K562 (cell line): ENCODE measurements at regions not wholly inside any gene's neighbourhood (a gene's known extent, or its start where the extent isn't known, plus 50 kb on each side); places are given as distances from the start of the nearest gene placed in this dataset.

Source experiments
- ATAC-seq: fragments of 200-7000 bp; cut with Tn5 transposase; 3 replicates; pipeline ENCODE4 v1.9.1; 2020; ENCODE audit warnings: moderate library complexity
- BruUV-seq: library from RNA; stranded (reverse); fragments of 400-500 nt; replicated peaks from 2 replicates; lab custom pipeline; 2021; lab: Mats Ljungman, UMichigan
- CTCF ChIA-PET: fragments of 300-600 bp; formaldehyde crosslinking; extraction: SDS; loops from one replicate; lab custom pipeline; 2021; ENCODE audit warnings: low intra/inter-chr PET ratio; lab: Yijun Ruan, JAX
- POLR2A ChIA-PET: fragments of 300-600, 350-650 bp; sonication (Branson Sonifier 250); formaldehyde crosslinking; extraction: SDS; loops from one replicate; lab custom pipeline; 2021; ENCODE audit warnings: antibody characterized with exemption, inconsistent platforms; lab: Yijun Ruan, JAX
- DNase-seq, 4 experiments: peaks; one replicate each; pipeline versions ENCODE4 v3.0.0 to v3.0.0-alpha.2; 2011 to 2018; ENCODE audit warnings: low spot score in 3 of 4, mixed read lengths in 3 of 4; ENCODE audit errors: extremely low read depth in 1 of 4
- FAIRE-seq: peaks from 2 replicates; lab custom pipeline; 2011; peaks lifted over from hg19 to GRCh38; lab: Jason Lieb, UNC
- H2AFZ ChIP-seq: 2 replicates; pipeline ENCODE4 v1.6.0; 2011; ENCODE audit warnings: low read depth, low read length, control low read depth, inconsistent platforms
- H3K27ac ChIP-seq: fragments of 200-600 bp; 3 replicates; pipeline ENCODE4 v1.8.0; 2011; ENCODE audit warnings: low read depth, mild to moderate bottlenecking, control low read depth, inconsistent platforms, low read length, moderate library complexity, mixed read lengths; ENCODE audit errors: extremely low read depth
- H3K27me3 ChIP-seq, 2 experiments: fragments of 300-600 bp in 1 of 2; 2 replicates in 1 of 2; 3 replicates in 1 of 2; pipeline versions ENCODE4 v1.6.0 to v1.8.0; 2011; ENCODE audit warnings: inconsistent platforms in 2 of 2, low read length in 2 of 2, mild to moderate bottlenecking in 1 of 2, mixed read lengths in 1 of 2, moderate library complexity in 1 of 2; ENCODE audit not compliant: control insufficient read depth in 2 of 2, insufficient read depth in 2 of 2
- H3K36me3 ChIP-seq: fragments of 300-600 bp; 3 replicates; pipeline ENCODE4 v1.8.0; 2011; ENCODE audit warnings: mild to moderate bottlenecking, low read length, inconsistent platforms; ENCODE audit not compliant: control insufficient read depth, insufficient read depth
- H3K4me1 ChIP-seq, 2 experiments: fragments of 200-600 bp in 1 of 2; replicated peaks in 1 of 2; 2 replicates in 1 of 2; 3 replicates in 1 of 2; pipeline versions ENCODE4 v1.5.1 to v1.8.0; 2011; ENCODE audit warnings: inconsistent platforms in 2 of 2, low read length in 2 of 2, mild to moderate bottlenecking in 1 of 2, mixed read lengths in 1 of 2, moderate library complexity in 1 of 2; ENCODE audit not compliant: control insufficient read depth in 2 of 2, insufficient read depth in 2 of 2
- H3K4me2 ChIP-seq: 2 replicates; pipeline ENCODE4 v1.6.1; 2011; ENCODE audit warnings: low read length, control low read depth, inconsistent platforms, mixed read lengths; ENCODE audit not compliant: insufficient read depth
- H3K4me3 ChIP-seq: fragments of 200-600 bp; sonication (generic), shearing (Covaris generic); 2 replicates; pipeline ENCODE4 v1.5.1; 2016; ENCODE audit warnings: control low read depth, inconsistent platforms
- H3K79me2 ChIP-seq: fragments of 200-600 bp; 3 replicates; pipeline ENCODE4 v1.8.0; 2011; ENCODE audit warnings: low read length, inconsistent platforms; ENCODE audit not compliant: control insufficient read depth, insufficient read depth
- H3K9ac ChIP-seq, 2 experiments: 2 replicates each; pipeline versions ENCODE4 v1.6.0 to v1.6.1; 2011; ENCODE audit warnings: low read depth in 2 of 2, low read length in 2 of 2, control low read depth in 1 of 2, inconsistent platforms in 1 of 2, mild to moderate bottlenecking in 1 of 2, mixed read lengths in 1 of 2; ENCODE audit not compliant: insufficient read depth in 1 of 2
- H3K9me1 ChIP-seq: one replicate; pipeline ENCODE4 v1.6.0; 2011; ENCODE audit warnings: inconsistent platforms, mild to moderate bottlenecking, low read length, moderate library complexity; ENCODE audit not compliant: control insufficient read depth, insufficient read depth
- H3K9me3 ChIP-seq: replicated peaks from 2 replicates; pipeline ENCODE4 v1.5.1; 2011; ENCODE audit warnings: low read depth, low read length, inconsistent platforms; ENCODE audit not compliant: control insufficient read depth, insufficient read depth
- H4K20me1 ChIP-seq: replicated peaks from 2 replicates; pipeline ENCODE4 v1.6.1; 2011; ENCODE audit warnings: low read length, inconsistent platforms, mixed read lengths; ENCODE audit not compliant: control insufficient read depth, insufficient read depth
- CBFB ChIP-seq: sonication (generic); formaldehyde crosslinking; IDR thresholded peaks from 2 replicates; pipeline ENCODE4 v1.4.0; 2020; ENCODE audit warnings: mild to moderate bottlenecking, missing genetic modification reagents
- DDX20 ChIP-seq: fragments of 450-650 bp; IDR thresholded peaks from 2 replicates; pipeline ENCODE4 v1.6.1; 2016; ENCODE audit warnings: missing genetic modification characterization, low read depth, mild to moderate bottlenecking, missing compliant biosample characterization, moderate library complexity
- HMG20B ChIP-seq: fragments of 250-450 bp; sonication (Bioruptor Pico); IDR thresholded peaks from 2 replicates; pipeline ENCODE4 v1.5.0; 2021; ENCODE audit warnings: mild to moderate bottlenecking
- NCOA1 ChIP-seq: fragments of 450-650 bp; IDR thresholded peaks from 2 replicates; pipeline ENCODE4 v1.6.1; 2016; ENCODE audit warnings: low read depth
- PHF21A ChIP-seq: fragments of 450-650 bp; IDR thresholded peaks from 2 replicates; pipeline ENCODE4 v1.6.1; 2017; ENCODE audit warnings: low read depth, borderline replicate concordance
- POLR2AphosphoS2 ChIP-seq: IDR thresholded peaks from 2 replicates; pipeline ENCODE4 v1.6.1; 2012; ENCODE audit warnings: low read length, improper control_type of control experiment
- PRMT5 ChIP-seq: sonication (generic); formaldehyde crosslinking; IDR thresholded peaks from 2 replicates; pipeline ENCODE4 v1.5.0; 2020; ENCODE audit warnings: missing genetic modification reagents
- SMARCA4 ChIP-seq: fragments of 450-650 bp; IDR thresholded peaks from 2 replicates; pipeline ENCODE4 v1.6.1; 2016
- SRSF3 ChIP-seq: fragments of 200-400 bp; formaldehyde crosslinking; IDR thresholded peaks from 2 replicates; pipeline ENCODE4 v1.6.1; 2016; ENCODE audit warnings: mild to moderate bottlenecking, low read length, moderate library complexity; ENCODE audit not compliant: insufficient read depth
- XRCC4 ChIP-seq: IDR thresholded peaks from one replicate; pipeline ENCODE4 v1.6.1; 2011; ENCODE audit not compliant: insufficient read depth, insufficient read length; ENCODE audit errors: extremely low read depth
- ZNF431 ChIP-seq: sonication (generic); formaldehyde crosslinking; IDR thresholded peaks from 2 replicates; pipeline ENCODE4 v1.8.0; 2022; ENCODE audit warnings: mild to moderate bottlenecking, missing genetic modification reagents
- WGBS: fragments of 100-300 bp; shearing (Covaris generic); methylation state at CpG from one replicate; pipeline ENCODE4 v1.1.6; 2016; ENCODE audit warnings: low coverage, mixed read lengths; ENCODE audit not compliant: insufficient coverage; ENCODE audit errors: missing lambda C conversion rate; 5-methylcytosine and 5-hydroxymethylcytosine counted together
- in situ Hi-C: fragments of 300-500 bp; cut with MboI; formaldehyde crosslinking; loops from 4 replicates; pipeline ENCODE4 v1.15.0; 2018; ENCODE audit warnings: inconsistent platforms, mixed read lengths
- intact Hi-C: fragments of 100-400 bp; cut with micrococcal nuclease; formaldehyde crosslinking; loops from 2 replicates; pipeline ENCODE4 v1.14.2; 2022
- TF ChIP-seq, protein P1 (sequence below): fragments of 450-650 bp; IDR thresholded peaks from 2 replicates; pipeline ENCODE4 v1.6.1; 2016; ENCODE audit warnings: borderline replicate concordance

DNA sequence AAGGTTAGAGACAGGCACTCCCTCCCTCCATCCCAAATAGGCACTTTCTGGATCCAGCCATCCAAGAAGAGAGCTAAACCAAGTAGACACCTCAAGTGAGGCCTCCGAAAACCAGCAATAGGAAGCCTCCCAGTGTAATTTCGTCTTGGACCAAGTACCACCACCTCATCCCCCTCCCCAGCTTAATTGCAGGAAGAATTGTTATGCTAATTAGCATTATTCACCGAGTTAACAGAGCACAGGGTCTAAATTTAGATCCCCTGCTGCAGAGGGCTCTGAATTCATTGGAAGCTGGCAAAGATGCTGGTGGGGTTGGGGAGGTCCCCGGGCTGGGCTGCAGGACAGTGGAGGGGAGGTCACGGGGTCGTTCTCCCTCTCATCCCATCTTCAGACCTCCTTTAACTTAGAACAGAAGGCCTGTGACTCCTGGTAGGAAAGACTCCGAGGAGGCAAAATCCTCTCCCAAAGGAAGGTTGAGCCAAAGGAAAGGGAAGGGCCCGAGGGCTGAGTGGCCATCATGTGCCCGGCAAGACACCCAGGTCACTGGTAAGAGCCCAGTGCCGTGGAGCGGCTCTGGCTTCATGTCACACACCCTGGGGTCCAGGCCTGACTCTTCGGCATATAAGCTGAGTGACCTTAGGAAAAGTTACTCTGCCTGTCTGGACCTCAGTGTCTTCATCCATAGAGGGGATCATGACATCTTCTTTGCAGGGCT, 209.2 kb upstream of the GRIK3 start:
- H3K4me2 ChIP-seq: no peak overlapping the region
- in situ Hi-C loops: no loop called here
- no peaks in the 10 kb centered on the region for H3K9me1 ChIP-seq
- H2AFZ ChIP-seq: no peak overlapping the region
- TF ChIP-seq HMG20B (CRISPR knock-in tag) (no peak), CBFB (CRISPR knock-in tag) (no peak), PHF21A (no peak), PRMT5 (CRISPR knock-in tag) (no peak), SRSF3 (no peak)
- TF ChIP-seq, all 486 proteins: peak for 0
- ATAC-seq: no peak
- POLR2A ChIA-PET: interaction anchor here (0.6 to 0.7 kb wide), 2 partner anchors 331 to 363 kb away, joined by 3 read pairs; no protein-coding TSS in a partner anchor
- no peaks in the 10 kb centered on the region; the same call in 1 of the 2 replicates for H4K20me1 ChIP-seq
- no peaks in the 10 kb centered on the region for H3K36me3 ChIP-seq
- no peaks in the 10 kb centered on the region for H3K9me3 ChIP-seq
- no peak for DNase-seq
- no peak overlapping the region for H3K27ac ChIP-seq
- H3K27me3 ChIP-seq: peaks cover 2 to 17% of the 10 kb centered on the region in 2 experiments; a peak in 3 of 5 replicates
- no TSS peak for BruUV-seq
- CTCF ChIA-PET: no interaction called here
- intact Hi-C loops: no loop called here
- H3K9ac ChIP-seq: no peak overlapping the region
- FAIRE-seq: no peak
- 0% methylated on average over 10 of the region's 12 CpGs for WGBS
- no peak overlapping the region for H3K4me3 ChIP-seq
- H3K4me1 ChIP-seq: no peaks in the 10 kb centered on the region
- H3K79me2 ChIP-seq: no peaks in the 10 kb centered on the region

DNA sequence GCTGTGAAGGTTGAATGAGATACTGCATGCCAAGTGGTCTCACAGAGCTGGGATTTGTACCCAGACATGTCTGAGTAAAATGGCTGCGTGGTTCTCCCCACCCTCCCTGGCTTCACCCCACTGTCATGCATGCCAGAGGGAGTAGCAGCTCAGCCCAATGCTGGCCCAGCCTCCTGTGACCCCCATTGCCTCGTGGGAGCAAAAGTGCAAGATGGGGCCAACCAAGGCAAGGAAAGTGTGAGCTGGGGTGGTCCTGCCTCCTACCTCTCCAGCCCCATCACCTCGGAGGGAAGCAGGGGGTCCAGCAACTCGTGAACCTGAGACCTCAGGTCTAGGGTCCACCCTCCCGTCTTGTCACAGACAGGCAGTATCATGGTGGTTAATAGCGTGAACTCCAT, 209.8 kb upstream of the GRIK3 start:
- ChIA-PET POLR2A (no interaction called here), CTCF (no interaction called here)
- Histone ChIP-seq H3K36me3 (no peaks in the 10 kb centered on the region), H3K9me3 (no peaks in the 10 kb centered on the region), H3K4me3 (no peak overlapping the region), H3K4me1 (no peaks in the 10 kb centered on the region), H3K4me2 (no peak overlapping the region), H3K9ac (no peak overlapping the region), H4K20me1 (no peaks in the 10 kb centered on the region; the same call in 1 of the 2 replicates), H3K27ac (no peak overlapping the region), H3K79me2 (no peaks in the 10 kb centered on the region), H3K9me1 (no peaks in the 10 kb centered on the region), H3K27me3 (peaks cover 2 to 17% of the 10 kb centered on the region in 2 experiments; a peak in 3 of 5 replicates), H2AFZ (no peak overlapping the region)
- no TSS peak for BruUV-seq
- in situ Hi-C loops (no loop called here), intact Hi-C loops (no loop called here)
- no peak for DNase-seq
- no peak for FAIRE-seq
- ATAC-seq: no peak
- 0% methylated on average over 6 of the region's 6 CpGs for WGBS
- TF ChIP-seq SMARCA4 (no peak), ZNF431 (CRISPR knock-in tag) (no peak), DDX20 (tag) (no peak), NCOA1 (no peak), POLR2AphosphoS2 (no peak), XRCC4 (no peak)
- TF ChIP-seq, protein P1, sequence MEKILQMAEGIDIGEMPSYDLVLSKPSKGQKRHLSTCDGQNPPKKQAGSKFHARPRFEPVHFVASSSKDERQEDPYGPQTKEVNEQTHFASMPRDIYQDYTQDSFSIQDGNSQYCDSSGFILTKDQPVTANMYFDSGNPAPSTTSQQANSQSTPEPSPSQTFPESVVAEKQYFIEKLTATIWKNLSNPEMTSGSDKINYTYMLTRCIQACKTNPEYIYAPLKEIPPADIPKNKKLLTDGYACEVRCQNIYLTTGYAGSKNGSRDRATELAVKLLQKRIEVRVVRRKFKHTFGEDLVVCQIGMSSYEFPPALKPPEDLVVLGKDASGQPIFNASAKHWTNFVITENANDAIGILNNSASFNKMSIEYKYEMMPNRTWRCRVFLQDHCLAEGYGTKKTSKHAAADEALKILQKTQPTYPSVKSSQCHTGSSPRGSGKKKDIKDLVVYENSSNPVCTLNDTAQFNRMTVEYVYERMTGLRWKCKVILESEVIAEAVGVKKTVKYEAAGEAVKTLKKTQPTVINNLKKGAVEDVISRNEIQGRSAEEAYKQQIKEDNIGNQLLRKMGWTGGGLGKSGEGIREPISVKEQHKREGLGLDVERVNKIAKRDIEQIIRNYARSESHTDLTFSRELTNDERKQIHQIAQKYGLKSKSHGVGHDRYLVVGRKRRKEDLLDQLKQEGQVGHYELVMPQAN: no peak
